K562 (cell line): ENCODE measurements at regions not wholly inside any gene's neighbourhood (a gene's known extent, or its start where the extent isn't known, plus 50 kb on each side); places are given as distances from the start of the nearest gene placed in this dataset.

Experiments
- ATAC-seq: fragments of 200-7000 bp; cut with Tn5 transposase; 3 replicates; pipeline ENCODE4 v1.9.1; 2020; ENCODE audit warnings: moderate library complexity
- BruUV-seq: library from RNA; stranded (reverse); fragments of 400-500 nt; replicated peaks from 2 replicates; lab custom pipeline; 2021; lab: Mats Ljungman, UMichigan
- CTCF ChIA-PET: fragments of 300-600 bp; formaldehyde crosslinking; extraction: SDS; loops from one replicate; lab custom pipeline; 2021; ENCODE audit warnings: low intra/inter-chr PET ratio; lab: Yijun Ruan, JAX
- POLR2A ChIA-PET: fragments of 300-600, 350-650 bp; sonication (Branson Sonifier 250); formaldehyde crosslinking; extraction: SDS; loops from one replicate; lab custom pipeline; 2021; ENCODE audit warnings: antibody characterized with exemption, inconsistent platforms; lab: Yijun Ruan, JAX
- DNase-seq, 4 experiments: peaks; one replicate each; pipeline versions ENCODE4 v3.0.0 to v3.0.0-alpha.2; 2011 to 2018; ENCODE audit warnings: low spot score in 3 of 4, mixed read lengths in 3 of 4; ENCODE audit errors: extremely low read depth in 1 of 4
- FAIRE-seq: peaks from 2 replicates; lab custom pipeline; 2011; peaks lifted over from hg19 to GRCh38; lab: Jason Lieb, UNC
- H2AFZ ChIP-seq: 2 replicates; pipeline ENCODE4 v1.6.0; 2011; ENCODE audit warnings: low read depth, low read length, control low read depth, inconsistent platforms
- H3K27ac ChIP-seq: fragments of 200-600 bp; 3 replicates; pipeline ENCODE4 v1.8.0; 2011; ENCODE audit warnings: low read depth, mild to moderate bottlenecking, control low read depth, inconsistent platforms, low read length, moderate library complexity, mixed read lengths; ENCODE audit errors: extremely low read depth
- H3K27me3 ChIP-seq, 2 experiments: fragments of 300-600 bp in 1 of 2; 2 replicates in 1 of 2; 3 replicates in 1 of 2; pipeline versions ENCODE4 v1.6.0 to v1.8.0; 2011; ENCODE audit warnings: inconsistent platforms in 2 of 2, low read length in 2 of 2, mild to moderate bottlenecking in 1 of 2, mixed read lengths in 1 of 2, moderate library complexity in 1 of 2; ENCODE audit not compliant: control insufficient read depth in 2 of 2, insufficient read depth in 2 of 2
- H3K36me3 ChIP-seq: fragments of 300-600 bp; 3 replicates; pipeline ENCODE4 v1.8.0; 2011; ENCODE audit warnings: mild to moderate bottlenecking, low read length, inconsistent platforms; ENCODE audit not compliant: control insufficient read depth, insufficient read depth
- H3K4me1 ChIP-seq, 2 experiments: fragments of 200-600 bp in 1 of 2; replicated peaks in 1 of 2; 2 replicates in 1 of 2; 3 replicates in 1 of 2; pipeline versions ENCODE4 v1.5.1 to v1.8.0; 2011; ENCODE audit warnings: inconsistent platforms in 2 of 2, low read length in 2 of 2, mild to moderate bottlenecking in 1 of 2, mixed read lengths in 1 of 2, moderate library complexity in 1 of 2; ENCODE audit not compliant: control insufficient read depth in 2 of 2, insufficient read depth in 2 of 2
- H3K4me2 ChIP-seq: 2 replicates; pipeline ENCODE4 v1.6.1; 2011; ENCODE audit warnings: low read length, control low read depth, inconsistent platforms, mixed read lengths; ENCODE audit not compliant: insufficient read depth
- H3K4me3 ChIP-seq: fragments of 200-600 bp; sonication (generic), shearing (Covaris generic); 2 replicates; pipeline ENCODE4 v1.5.1; 2016; ENCODE audit warnings: control low read depth, inconsistent platforms
- H3K79me2 ChIP-seq: fragments of 200-600 bp; 3 replicates; pipeline ENCODE4 v1.8.0; 2011; ENCODE audit warnings: low read length, inconsistent platforms; ENCODE audit not compliant: control insufficient read depth, insufficient read depth
- H3K9ac ChIP-seq, 2 experiments: 2 replicates each; pipeline versions ENCODE4 v1.6.0 to v1.6.1; 2011; ENCODE audit warnings: low read depth in 2 of 2, low read length in 2 of 2, control low read depth in 1 of 2, inconsistent platforms in 1 of 2, mild to moderate bottlenecking in 1 of 2, mixed read lengths in 1 of 2; ENCODE audit not compliant: insufficient read depth in 1 of 2
- H3K9me1 ChIP-seq: one replicate; pipeline ENCODE4 v1.6.0; 2011; ENCODE audit warnings: inconsistent platforms, mild to moderate bottlenecking, low read length, moderate library complexity; ENCODE audit not compliant: control insufficient read depth, insufficient read depth
- H3K9me3 ChIP-seq: replicated peaks from 2 replicates; pipeline ENCODE4 v1.5.1; 2011; ENCODE audit warnings: low read depth, low read length, inconsistent platforms; ENCODE audit not compliant: control insufficient read depth, insufficient read depth
- H4K20me1 ChIP-seq: replicated peaks from 2 replicates; pipeline ENCODE4 v1.6.1; 2011; ENCODE audit warnings: low read length, inconsistent platforms, mixed read lengths; ENCODE audit not compliant: control insufficient read depth, insufficient read depth
- RNF219 ChIP-seq: fragments of 250-450 bp; sonication (Bioruptor Pico); IDR thresholded peaks from 2 replicates; pipeline ENCODE4 v1.5.0; 2022; ENCODE audit warnings: mild to moderate bottlenecking
- ZC3H4 ChIP-seq: sonication (generic); formaldehyde crosslinking; IDR thresholded peaks from 2 replicates; pipeline ENCODE4 v1.9.0; 2021; ENCODE audit warnings: missing genetic modification reagents, borderline replicate concordance
- ZNF354B ChIP-seq: fragments of 250-450 bp; sonication (Bioruptor Pico); IDR thresholded peaks from 2 replicates; pipeline ENCODE4 v1.4.0; 2020
- WGBS: fragments of 100-300 bp; shearing (Covaris generic); methylation state at CpG from one replicate; pipeline ENCODE4 v1.1.6; 2016; ENCODE audit warnings: low coverage, mixed read lengths; ENCODE audit not compliant: insufficient coverage; ENCODE audit errors: missing lambda C conversion rate; 5-methylcytosine and 5-hydroxymethylcytosine counted together
- in situ Hi-C: fragments of 300-500 bp; cut with MboI; formaldehyde crosslinking; loops from 4 replicates; pipeline ENCODE4 v1.15.0; 2018; ENCODE audit warnings: inconsistent platforms, mixed read lengths
- intact Hi-C: fragments of 100-400 bp; cut with micrococcal nuclease; formaldehyde crosslinking; loops from 2 replicates; pipeline ENCODE4 v1.14.2; 2022

- no peak for TF ChIP-seq ZC3H4
Measured at GRCh38 chr2:11022591-11023273, 111.0 kb downstream of the KCNF1 start (continued).

GRCh38 chr2:11023326-11024258, 111.9 kb downstream of the KCNF1 start:
- intact Hi-C loops (no loop called here), in situ Hi-C loops (no loop called here)
- Histone ChIP-seq H3K9me1 (no peaks in the 10 kb centered on the region), H3K4me1 (peaks cover 0 to 9% of the 10 kb centered on the region in 2 experiments; a peak in 2 of 5 replicates), H3K9me3 (no peaks in the 10 kb centered on the region), H2AFZ (no peak overlapping the region), H3K4me2 (no peak overlapping the region), H3K27me3 (peaks cover 10 to 52% of the 10 kb centered on the region in 2 experiments; a peak in 4 of 5 replicates), H3K4me3 (no peak overlapping the region), H4K20me1 (no peaks in the 10 kb centered on the region), H3K79me2 (no peaks in the 10 kb centered on the region), H3K27ac (no peak overlapping the region), H3K36me3 (no peaks in the 10 kb centered on the region), H3K9ac (no peak overlapping the region)
- ChIA-PET POLR2A (no interaction called here), CTCF (no interaction called here)
- WGBS, result 9% methylated on average over 28 of the region's 29 CpGs
- ATAC-seq (peak; percentile 38; the same call in 1 of the 3 replicates), FAIRE-seq (no peak)
- BruUV-seq, result no TSS peak
- TF ChIP-seq ZNF354B (CRISPR knock-in tag), result no peak
- TF ChIP-seq RNF219 (CRISPR knock-in tag), result no peak
- TF ChIP-seq, all 486 proteins: peak for 0
- no peak for DNase-seq
